GM18909 (cell line): ENCODE measurements at regions not wholly inside any gene's neighbourhood (a gene's known extent, or its start where the extent isn't known, plus 50 kb on each side); places are given as distances from the start of the nearest gene placed in this dataset.
"Not testable (repeated sequence)": the region's sequence is repeated elsewhere in the genome, so short reads cannot be mapped to it uniquely, and the experiment has no call there.

Experiments
- ATAC-seq: cut with Tn5 transposase; IDR thresholded peaks from one replicate; pipeline ENCODE4 v1.9.1; 2021; ENCODE audit warnings: mild to moderate bottlenecking; ENCODE audit not compliant: unreplicated experiment, poor library complexity

DNA sequence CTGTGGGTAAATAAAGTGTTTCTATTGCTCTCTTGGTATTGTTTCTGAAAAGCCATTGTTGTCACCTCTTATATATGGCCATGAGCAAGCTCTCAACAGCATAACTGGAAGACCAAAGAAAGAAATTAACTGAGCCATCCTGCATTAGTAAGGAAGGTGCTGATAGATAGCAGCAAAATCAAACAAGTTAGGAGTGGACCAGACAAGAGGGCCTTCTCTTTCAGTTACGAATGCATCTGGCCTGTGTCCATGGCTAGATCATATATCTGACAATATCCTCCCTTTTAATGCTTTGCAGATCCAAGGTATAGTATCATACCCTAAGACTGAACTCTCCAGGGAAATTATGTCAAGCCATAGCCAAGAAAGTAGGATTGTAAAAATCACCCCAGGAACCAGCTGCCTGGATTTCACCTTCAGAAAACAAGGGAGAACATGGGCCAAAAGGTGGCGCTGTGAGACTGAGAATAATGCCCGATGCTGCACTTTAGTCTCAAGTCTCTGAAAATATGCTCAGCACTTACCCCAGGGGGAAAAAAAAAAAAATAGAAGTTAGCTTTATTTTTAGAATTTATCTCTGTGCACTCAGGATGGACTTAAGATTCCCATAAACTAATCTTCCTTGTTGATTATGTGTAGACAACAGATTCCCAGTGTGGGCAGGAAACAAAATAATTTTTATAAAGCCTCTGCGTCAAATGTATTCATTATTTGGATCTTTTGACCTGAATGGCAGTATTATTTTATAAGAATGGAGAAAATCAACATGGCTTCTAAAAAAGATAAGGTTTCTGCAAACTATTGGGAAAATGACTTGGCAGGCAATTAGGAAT lies 415.1 kb downstream of the ETS1 start:
- peak; percentile 77 for ATAC-seq

- no peak for ATAC-seq
These were observed 415.9 kb downstream of the ETS1 start for GRCh38 chr11:128171506-128171905.

GRCh38 chr11:128165572-128165971 lies 421.8 kb downstream of the ETS1 start:
- no peak for ATAC-seq

DNA sequence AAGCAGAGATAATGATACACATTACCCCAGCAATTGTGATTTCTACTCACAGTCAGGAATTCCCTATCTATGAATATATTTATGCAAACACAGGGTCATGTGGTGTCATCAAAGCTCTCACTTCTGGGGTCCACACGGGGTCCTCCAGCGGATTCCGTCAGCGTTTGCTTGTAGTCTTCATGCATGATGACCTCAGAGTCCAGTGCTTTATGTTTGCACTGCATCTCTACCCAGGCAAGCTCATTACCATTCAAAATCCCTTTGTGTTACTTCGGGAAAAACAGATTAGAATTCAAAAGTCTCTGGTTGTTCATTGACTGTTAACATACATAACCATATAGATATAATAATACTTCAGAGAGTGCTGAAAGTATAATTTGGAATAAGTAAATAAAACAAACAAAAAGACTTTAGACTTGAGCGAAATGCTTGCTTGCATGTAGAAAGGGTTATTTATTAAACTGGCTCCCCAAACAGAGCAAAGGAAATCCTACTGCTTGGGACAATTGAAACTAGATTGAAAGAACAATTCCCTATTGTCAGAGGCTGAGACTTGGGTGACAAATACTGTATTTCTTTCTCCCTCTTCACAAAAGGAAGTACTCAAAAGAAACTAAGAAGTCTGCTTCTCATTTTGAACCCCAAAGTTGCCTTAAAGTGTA lies 423.1 kb downstream of the ETS1 start:
- ATAC-seq: no peak

GRCh38 chr11:128161994-128162393 lies 425.4 kb downstream of the ETS1 start:
- ATAC-seq: no peak

- ATAC-seq: no peak
These were observed 425.9 kb downstream of the ETS1 start for GRCh38 chr11:128161436-128161835.

GRCh38 chr11:128158860-128159259 lies 428.5 kb downstream of the ETS1 start:
- ATAC-seq: no peak

DNA sequence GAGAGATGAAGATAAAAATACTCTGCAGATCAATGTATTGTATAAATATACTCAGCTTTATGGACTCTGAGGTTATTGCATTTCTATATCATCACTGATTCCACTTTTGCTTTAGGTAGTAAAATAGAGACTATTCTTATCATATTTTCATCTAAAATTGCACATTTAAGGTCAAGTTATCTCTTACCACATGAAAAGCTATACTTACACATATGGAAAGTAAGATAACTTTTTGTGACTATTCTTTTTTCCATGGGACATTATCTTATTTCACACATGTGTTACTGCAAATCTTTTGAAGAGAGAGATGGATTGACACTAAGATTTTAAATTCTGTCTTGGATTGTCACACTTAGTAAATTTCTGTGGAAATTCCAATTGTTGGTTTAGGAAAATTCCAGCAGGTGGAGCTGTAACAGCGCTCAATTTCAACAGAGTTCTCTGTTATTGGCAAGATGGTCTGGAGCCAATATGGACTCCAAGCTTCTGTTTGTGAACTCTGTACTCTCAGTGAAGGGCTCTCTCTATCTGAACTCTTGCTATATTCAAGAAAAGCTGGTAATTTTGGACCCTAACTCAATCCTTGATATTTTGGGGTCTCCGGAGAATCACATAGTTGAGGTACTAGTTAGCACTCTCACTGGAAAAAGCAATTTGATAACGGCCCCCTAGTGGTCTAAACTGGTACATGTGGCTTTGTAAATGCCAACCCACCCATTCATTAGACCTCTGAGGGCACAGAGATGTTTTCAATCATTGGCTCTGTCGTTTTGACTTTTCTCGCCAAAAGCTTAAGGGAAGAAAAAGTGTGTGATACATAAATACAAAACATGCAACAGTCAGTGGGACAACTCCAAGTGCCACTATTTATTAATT lies 429.7 kb downstream of the ETS1 start:
- ATAC-seq: peak; percentile 92

- ATAC-seq: no peak
These were observed 430.9 kb downstream of the ETS1 start for GRCh38 chr11:128156486-128156885.

GRCh38 chr11:128155590-128155989 lies 431.8 kb downstream of the ETS1 start:
- no peak for ATAC-seq

DNA sequence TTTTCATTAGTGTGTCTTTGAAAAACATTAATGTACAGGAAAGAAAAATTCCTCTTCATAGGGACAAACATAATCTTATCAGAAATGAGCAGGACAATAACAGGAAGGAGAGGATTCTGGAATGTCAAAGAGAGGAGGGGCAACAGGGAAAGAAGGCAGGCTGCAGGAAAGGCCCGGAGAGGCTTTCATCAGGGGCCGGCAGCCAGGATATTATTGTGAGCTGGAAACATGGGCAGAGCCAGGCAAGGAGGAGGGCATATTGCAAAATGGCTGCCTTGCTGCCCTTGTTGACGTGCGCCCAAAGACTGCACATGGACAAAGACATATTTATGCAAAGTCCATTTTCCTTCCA lies 433.7 kb downstream of the ETS1 start:
- ATAC-seq: no peak

- no peak for ATAC-seq
These were observed 434.3 kb downstream of the ETS1 start for GRCh38 chr11:128152796-128153696.

- no peak for ATAC-seq
These were observed 435.6 kb downstream of the ETS1 start for GRCh38 chr11:128151780-128152179.

GRCh38 chr11:128151338-128151737 lies 436.0 kb downstream of the ETS1 start:
- ATAC-seq: no peak

GRCh38 chr11:128148208-128148607 lies 439.1 kb downstream of the ETS1 start:
- no peak for ATAC-seq

DNA sequence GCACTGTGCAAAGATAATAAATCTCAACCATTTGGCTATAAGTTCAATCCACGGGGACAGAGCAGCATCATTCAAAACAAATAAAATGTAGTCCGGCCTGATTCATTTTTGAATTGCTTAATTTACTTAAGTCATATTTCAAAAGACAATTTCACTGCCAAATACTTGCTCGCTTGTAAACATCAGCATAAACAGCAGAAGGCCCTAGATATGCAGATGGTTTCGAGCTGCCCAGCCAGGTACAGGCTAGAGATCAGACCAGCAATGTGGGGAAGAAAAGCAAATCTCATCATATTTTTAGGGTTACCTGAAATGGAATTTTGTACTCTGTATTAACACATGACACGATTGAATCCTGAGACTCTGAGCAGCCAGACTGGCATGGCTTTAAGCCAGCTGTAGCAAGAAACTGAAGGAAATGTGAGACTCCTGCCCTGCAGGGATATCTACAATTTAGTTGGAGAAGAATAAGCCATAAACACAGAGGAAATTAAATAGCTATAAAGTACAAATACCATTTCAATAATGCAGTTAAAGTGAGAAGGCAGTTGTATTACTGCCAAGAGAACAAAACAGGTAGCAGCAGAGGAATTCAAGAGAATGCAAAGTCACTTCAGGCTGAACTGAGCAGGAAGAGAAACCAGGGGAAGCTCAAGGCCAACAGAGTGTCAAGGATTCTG lies 440.3 kb downstream of the ETS1 start:
- ATAC-seq: no peak

- ATAC-seq: not testable (repeated sequence)
These were observed 447.1 kb downstream of the ETS1 start for GRCh38 chr11:128140293-128140692.

GRCh38 chr11:128135451-128135850 lies 451.9 kb downstream of the ETS1 start:
- no peak for ATAC-seq

DNA sequence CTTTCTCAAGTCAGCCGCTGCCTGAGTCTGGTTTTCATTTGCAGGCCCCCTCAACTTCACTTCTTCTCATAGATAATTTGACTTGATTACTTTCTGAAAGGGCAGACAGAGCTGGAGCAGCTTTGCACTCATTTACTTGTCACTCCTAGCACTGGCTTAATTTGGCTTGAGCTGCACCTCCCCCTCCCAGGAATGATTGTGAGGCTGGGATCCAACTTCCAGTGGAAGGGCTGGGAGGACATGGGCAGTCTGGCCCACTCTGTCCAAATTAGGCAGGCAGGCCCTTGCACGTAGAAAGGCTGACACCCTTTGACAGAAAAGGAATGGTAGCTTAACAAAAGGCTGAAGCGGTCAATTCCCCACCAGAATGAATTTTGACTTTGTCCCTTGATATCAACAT lies 453.9 kb downstream of the ETS1 start:
- ATAC-seq: no peak
